ENCODE measurements at regions not wholly inside any gene's neighbourhood (a gene's known extent, or its start where the extent isn't known, plus 50 kb on each side); places are given as distances from the start of the nearest gene placed in this dataset.

DNA sequence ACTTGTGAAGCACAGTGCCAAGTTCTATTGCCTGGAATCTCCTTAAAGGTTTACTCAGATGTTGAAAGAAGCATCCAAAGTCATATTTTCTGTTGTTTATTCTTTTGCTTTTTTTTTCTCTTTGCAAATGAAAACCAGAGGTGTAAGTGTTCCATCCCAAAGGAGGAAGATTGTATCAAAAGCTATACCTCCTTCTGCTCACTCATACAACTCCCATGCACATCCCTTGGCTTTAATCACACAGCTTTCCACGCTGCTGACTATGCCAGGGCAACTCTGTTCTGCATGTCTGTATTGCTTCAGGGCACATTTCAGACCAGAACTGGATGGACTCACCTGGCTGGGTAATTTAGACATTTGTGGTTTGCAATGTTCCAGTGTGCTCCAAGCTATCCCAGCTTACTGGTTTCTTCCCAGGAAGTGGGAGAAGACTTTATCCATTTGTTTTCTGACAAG lies 399.6 kb upstream of the TBL1XR1 start:
- TF ChIP-seq, protein P1, sequence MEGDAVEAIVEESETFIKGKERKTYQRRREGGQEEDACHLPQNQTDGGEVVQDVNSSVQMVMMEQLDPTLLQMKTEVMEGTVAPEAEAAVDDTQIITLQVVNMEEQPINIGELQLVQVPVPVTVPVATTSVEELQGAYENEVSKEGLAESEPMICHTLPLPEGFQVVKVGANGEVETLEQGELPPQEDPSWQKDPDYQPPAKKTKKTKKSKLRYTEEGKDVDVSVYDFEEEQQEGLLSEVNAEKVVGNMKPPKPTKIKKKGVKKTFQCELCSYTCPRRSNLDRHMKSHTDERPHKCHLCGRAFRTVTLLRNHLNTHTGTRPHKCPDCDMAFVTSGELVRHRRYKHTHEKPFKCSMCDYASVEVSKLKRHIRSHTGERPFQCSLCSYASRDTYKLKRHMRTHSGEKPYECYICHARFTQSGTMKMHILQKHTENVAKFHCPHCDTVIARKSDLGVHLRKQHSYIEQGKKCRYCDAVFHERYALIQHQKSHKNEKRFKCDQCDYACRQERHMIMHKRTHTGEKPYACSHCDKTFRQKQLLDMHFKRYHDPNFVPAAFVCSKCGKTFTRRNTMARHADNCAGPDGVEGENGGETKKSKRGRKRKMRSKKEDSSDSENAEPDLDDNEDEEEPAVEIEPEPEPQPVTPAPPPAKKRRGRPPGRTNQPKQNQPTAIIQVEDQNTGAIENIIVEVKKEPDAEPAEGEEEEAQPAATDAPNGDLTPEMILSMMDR (IDR thresholded peaks at IDR 0.05): no peak
- TF ChIP-seq POLR2A (IDR thresholded peaks at IDR 0.05): no peak

Measured in testis (tissue), 2 donors.